Glomerular visceral epithelial cell (primary cell): ENCODE measurements at regions not wholly inside any gene's neighbourhood (a gene's known extent, or its start where the extent isn't known, plus 50 kb on each side); places are given as distances from the start of the nearest gene placed in this dataset.
"Not testable (repeated sequence)": the region's sequence is repeated elsewhere in the genome, so short reads cannot be mapped to it uniquely, and the experiment has no call there.

Experiments
- DNase-seq: peaks from one replicate; pipeline ENCODE4 v3.0.0-alpha.2; 2016; ENCODE audit errors: extremely low spot score

DNA sequence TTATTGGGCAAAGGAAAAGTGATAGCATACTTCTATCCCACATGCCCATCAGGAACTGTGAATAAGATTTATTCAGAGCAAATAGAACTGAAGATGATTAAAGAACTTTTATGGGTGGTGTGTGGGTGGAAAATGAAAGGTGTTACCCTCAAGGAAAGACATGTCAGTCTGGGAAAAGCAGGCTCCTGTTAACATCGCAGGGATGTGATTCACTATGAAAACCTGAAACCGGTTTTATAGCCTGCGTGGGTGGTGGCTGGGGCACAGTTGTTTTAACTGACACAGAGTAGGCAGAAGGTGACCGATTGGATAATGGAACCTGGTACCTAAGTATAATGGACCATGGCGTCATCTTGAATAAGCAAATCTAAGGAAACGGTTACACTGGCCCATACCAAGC, 61.3 kb upstream of the CASK start:
- peak; percentile 8 for DNase-seq

DNA sequence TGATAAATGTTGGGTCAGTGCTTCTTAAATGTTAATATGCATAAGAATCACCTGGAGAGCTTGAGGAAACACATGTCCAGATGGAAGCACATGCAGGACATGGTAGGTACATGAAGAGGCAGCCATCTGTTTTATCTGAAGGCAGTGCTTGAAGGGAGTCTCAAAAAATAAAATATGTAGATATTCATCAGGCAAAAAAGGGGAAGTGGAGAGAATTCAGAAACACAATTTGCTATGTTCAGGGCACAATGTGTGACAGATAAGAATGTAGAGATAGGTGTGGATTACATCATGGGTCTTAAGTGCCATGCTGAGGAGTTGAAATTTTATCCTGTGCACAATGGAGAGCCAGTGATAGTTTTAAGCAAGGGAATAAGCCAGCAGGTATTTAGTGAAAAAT, 59.6 kb upstream of the CASK start:
- no peak for DNase-seq

DNA sequence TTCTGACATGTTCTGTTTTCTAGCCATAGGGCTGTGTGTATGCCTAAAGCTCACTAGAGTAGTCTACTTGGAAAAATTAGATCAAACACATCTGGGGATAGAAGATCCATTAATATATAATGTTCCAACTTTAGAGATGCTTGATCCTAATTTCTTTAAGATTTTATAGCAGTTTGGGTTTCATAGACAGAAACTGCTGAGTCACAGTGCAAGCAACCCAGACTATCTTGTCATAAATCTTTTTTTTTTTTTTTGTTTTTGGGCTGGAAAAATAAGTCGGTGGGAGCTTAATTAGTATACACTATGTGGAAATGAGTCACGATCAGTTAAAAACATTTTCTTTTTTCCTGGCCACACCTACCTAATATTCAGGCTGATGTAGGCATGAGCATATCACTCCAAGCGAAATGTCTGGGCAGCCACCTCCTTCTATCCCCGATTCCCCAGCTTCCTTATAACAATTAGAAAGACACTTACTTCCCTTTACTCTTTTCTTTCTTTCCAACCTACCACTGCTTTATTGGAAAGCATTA, 58.2 kb upstream of the CASK start:
- no peak for DNase-seq

DNA sequence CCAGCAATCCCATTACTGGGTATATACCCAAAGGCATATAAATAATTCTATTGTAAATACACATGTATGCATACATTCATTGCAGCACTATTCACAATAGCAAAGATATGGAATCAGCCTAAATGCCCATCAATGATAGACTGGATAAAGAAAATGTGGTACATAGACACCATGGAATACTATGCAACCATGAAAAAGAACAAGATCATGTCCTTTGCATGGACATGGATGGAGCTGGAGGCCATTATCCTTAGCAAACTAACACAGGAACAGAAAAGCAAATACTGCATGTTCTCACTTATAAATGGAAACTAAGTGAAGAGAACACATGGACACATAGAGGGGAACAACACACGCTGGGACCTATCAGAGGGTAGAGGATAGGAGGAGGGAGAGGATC, 51.3 kb upstream of the CASK start:
- not testable (repeated sequence) for DNase-seq

DNA sequence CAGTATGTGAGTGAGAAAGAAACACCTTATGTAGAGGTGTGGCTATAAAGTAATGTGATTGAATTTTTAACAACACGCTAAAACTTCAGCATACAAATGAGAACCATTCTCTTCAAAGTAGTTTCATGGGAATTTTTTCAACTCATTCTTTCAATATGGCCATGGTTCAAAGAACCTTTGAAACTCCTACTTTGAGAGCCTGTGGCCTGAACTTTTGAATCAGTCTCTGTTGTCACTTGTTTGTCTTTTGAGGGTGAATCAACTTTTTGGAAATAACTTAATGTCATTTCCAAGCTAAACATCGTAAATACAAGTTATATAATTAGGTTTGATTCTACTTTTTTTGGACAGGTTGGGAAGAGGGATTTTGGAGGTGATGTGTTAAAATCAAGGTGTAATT, 49.9 kb upstream of the CASK start:
- no peak for DNase-seq
